GM23338 (cell line): ENCODE measurements at regions not wholly inside any gene's neighbourhood (a gene's known extent, or its start where the extent isn't known, plus 50 kb on each side); places are given as distances from the start of the nearest gene placed in this dataset.

Source experiments
- ATAC-seq: fragments of 200-7000 bp; cut with Tn5 transposase; 3 replicates; pipeline ENCODE4 v1.9.1; 2020
- DNase-seq: peaks from one replicate; pipeline ENCODE4 v3.0.0-alpha.2; 2015; ENCODE audit warnings: low spot score
- H2AFZ ChIP-seq: fragments of 200-600 bp; sonication (generic); 2 replicates; pipeline ENCODE4 v1.8.0; 2016; ENCODE audit warnings: antibody characterized with exemption, mild to moderate bottlenecking, moderate library complexity
- H3F3A ChIP-seq: fragments of 200-600 bp; sonication (generic); replicated peaks from 2 replicates; pipeline ENCODE4 v1.8.0; 2017; ENCODE audit warnings: antibody characterized with exemption, mixed run types, low read depth
- H3K27ac ChIP-seq: fragments of 200-600 bp; sonication (generic); 2 replicates; pipeline ENCODE4 v1.6.1; 2016; ENCODE audit warnings: low read depth
- H3K27me3 ChIP-seq: fragments of 200-600 bp; sonication (generic); 2 replicates; pipeline ENCODE4 v1.8.0; 2016; ENCODE audit warnings: mild to moderate bottlenecking, mixed run types, moderate library complexity; ENCODE audit not compliant: insufficient read depth
- H3K36me3 ChIP-seq: fragments of 200-600 bp; sonication (generic); 2 replicates; pipeline ENCODE4 v1.8.0; 2016; ENCODE audit warnings: mild to moderate bottlenecking; ENCODE audit not compliant: insufficient read depth
- H3K4me1 ChIP-seq: fragments of 200-600 bp; sonication (generic); 2 replicates; pipeline ENCODE4 v1.8.0; 2016; ENCODE audit warnings: mild to moderate bottlenecking, moderate library complexity; ENCODE audit not compliant: insufficient read depth
- H3K4me2 ChIP-seq: fragments of 200-600 bp; sonication (generic); 2 replicates; pipeline ENCODE4 v1.7.1; 2017; ENCODE audit warnings: mixed run types
- H3K4me3 ChIP-seq: fragments of 200-600 bp; sonication (generic); 2 replicates; pipeline ENCODE4 v1.6.1; 2016; ENCODE audit warnings: mixed run types
- H3K79me2 ChIP-seq: fragments of 200-600 bp; sonication (generic); replicated peaks from 2 replicates; pipeline ENCODE4 v1.8.0; 2017; ENCODE audit warnings: mild to moderate bottlenecking; ENCODE audit not compliant: insufficient read depth
- H3K9me2 ChIP-seq: fragments of 200-600 bp; sonication (generic); 2 replicates; pipeline ENCODE4 v1.8.0; 2017; ENCODE audit not compliant: insufficient read depth
- H4K20me1 ChIP-seq: fragments of 200-600 bp; sonication (generic); replicated peaks from 2 replicates; pipeline ENCODE4 v1.8.0; 2017; ENCODE audit warnings: mild to moderate bottlenecking; ENCODE audit not compliant: insufficient read depth
- H3K27ac Mint-ChIP-seq: 2 replicates; pipeline ENCODE4 v1.8.0; 2020; ENCODE audit warnings: inconsistent platforms, mild to moderate bottlenecking, moderate library complexity, mixed read lengths
- H3K27me3 Mint-ChIP-seq: 3 replicates; pipeline ENCODE4 v1.8.0; 2022; ENCODE audit warnings: low read depth, mild to moderate bottlenecking, moderate library complexity, mixed read lengths, inconsistent platforms; ENCODE audit not compliant: insufficient read depth, poor library complexity
- H3K36me3 Mint-ChIP-seq: 3 replicates; pipeline ENCODE4 v1.8.0; 2021; ENCODE audit warnings: low read depth, mild to moderate bottlenecking, inconsistent platforms, moderate library complexity, mixed read lengths
- H3K4me1 Mint-ChIP-seq: 3 replicates; pipeline ENCODE4 v1.8.0; 2020; ENCODE audit warnings: mild to moderate bottlenecking, inconsistent platforms, mixed read lengths
- H3K4me3 Mint-ChIP-seq: 3 replicates; pipeline ENCODE4 v1.8.0; 2021; ENCODE audit warnings: moderate library complexity, mild to moderate bottlenecking, inconsistent platforms, mixed read lengths
- H3K9me3 Mint-ChIP-seq: 3 replicates; pipeline ENCODE4 v1.8.0; 2020; ENCODE audit warnings: moderate library complexity, mild to moderate bottlenecking, inconsistent platforms, mixed read lengths
- CREB1 ChIP-seq: fragments of 250-450 bp; sonication (Bioruptor Pico); IDR thresholded peaks from 2 replicates; pipeline ENCODE4 v1.5.0; 2020; ENCODE audit warnings: low read depth, mild to moderate bottlenecking, moderate library complexity
- EZH2 ChIP-seq: fragments of 200-600 bp; sonication (generic); IDR thresholded peaks from one replicate; pipeline ENCODE4 v1.8.0; 2017; ENCODE audit warnings: antibody characterized with exemption, mild to moderate bottlenecking, low read depth; ENCODE audit not compliant: unreplicated experiment
- EZH2phosphoT487 ChIP-seq: fragments of 200-600 bp; sonication (generic); IDR thresholded peaks from one replicate; pipeline ENCODE4 v1.8.1; 2018; ENCODE audit warnings: antibody characterized with exemption; ENCODE audit not compliant: unreplicated experiment
- JUNB ChIP-seq: IDR thresholded peaks from one replicate; pipeline ENCODE4 v1.6.1; 2016; ENCODE audit warnings: antibody characterized with exemption; ENCODE audit not compliant: unreplicated experiment
- ZNF114 ChIP-seq: fragments of 250-450 bp; sonication (Bioruptor Pico); IDR thresholded peaks from 2 replicates; pipeline ENCODE4 v1.5.0; 2020; ENCODE audit warnings: mild to moderate bottlenecking, moderate library complexity
- ZNF331 ChIP-seq: fragments of 250-450 bp; sonication (Bioruptor Pico); IDR thresholded peaks from 2 replicates; pipeline ENCODE4 v1.5.0; 2020; ENCODE audit warnings: low read depth, mild to moderate bottlenecking, moderate library complexity
- TF ChIP-seq, protein P1 (sequence below): IDR thresholded peaks from one replicate; pipeline ENCODE4 v1.6.1; 2018; ENCODE audit warnings: antibody characterized with exemption; ENCODE audit not compliant: unreplicated experiment
- TF ChIP-seq, protein P2 (sequence below), 2 experiments: fragments of 200-600 bp in 1 of 2; sonication (generic) in 1 of 2; conservative IDR thresholded peaks; 2 replicates each; pipeline versions ENCODE4 v1.5.1 to v1.6.1; 2016 to 2017; ENCODE audit warnings: antibody characterized with exemption in 2 of 2, low read depth in 2 of 2, mild to moderate bottlenecking in 2 of 2, moderate library complexity in 1 of 2
- TF ChIP-seq, protein P3 (sequence below): IDR thresholded peaks from 2 replicates; pipeline ENCODE4 v1.6.1; 2016; ENCODE audit warnings: antibody characterized with exemption

DNA sequence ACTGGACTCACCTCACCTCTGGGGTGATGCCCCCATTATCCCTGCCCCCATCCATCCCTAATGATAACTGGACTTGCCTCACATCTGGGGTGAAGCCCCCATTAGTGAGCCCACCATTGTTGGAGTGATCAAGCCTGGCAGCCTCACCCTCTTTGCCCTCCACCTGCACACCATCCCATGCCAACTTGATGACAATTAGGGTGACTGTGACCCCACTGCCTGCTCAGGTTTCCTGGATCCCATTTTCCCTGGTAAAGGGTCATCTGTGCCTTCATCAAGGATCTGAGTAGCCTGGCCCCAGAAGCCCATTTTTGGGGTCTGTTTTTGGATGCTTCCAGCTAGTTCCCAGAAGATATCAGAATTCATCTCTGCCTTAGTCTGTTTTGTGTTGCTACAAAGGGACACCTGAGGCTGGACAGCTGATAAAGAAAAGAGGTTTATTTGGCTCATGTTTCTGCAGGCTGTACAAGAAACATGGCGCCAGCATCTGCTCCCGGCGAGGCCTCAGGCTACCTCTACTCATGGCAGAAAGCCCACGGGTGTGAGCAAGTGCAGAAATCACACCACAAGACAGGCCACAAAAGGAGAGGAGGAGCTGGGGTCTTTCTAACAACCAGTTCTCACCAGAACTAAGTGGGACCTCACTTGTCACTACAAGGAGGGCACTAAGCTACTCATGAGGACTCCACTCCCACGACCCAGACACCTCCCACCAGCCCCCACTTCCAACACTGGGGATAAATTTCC is 196.4 kb upstream of the TWIST2 start:
- Mint-ChIP-seq H3K4me1 (peaks cover 23% of the 10 kb centered on the region), H3K9me3 (peaks cover 5% of the 10 kb centered on the region), H3K27me3 (peaks cover 4% of the 10 kb centered on the region), H3K4me3 (no peak overlapping the region), H3K27ac (no peak overlapping the region), H3K36me3 (no peaks in the 10 kb centered on the region; the same call in 2 of the 3 replicates)
- H2AFZ ChIP-seq = no peak overlapping the region
- H4K20me1 ChIP-seq = no peaks in the 10 kb centered on the region
- TF ChIP-seq ZNF331 (CRISPR knock-in tag) (no peak), ZNF114 (CRISPR knock-in tag) (no peak), EZH2 (no peak), CREB1 (CRISPR knock-in tag) (no peak), JUNB (no peak), EZH2phosphoT487 (no peak)
- TF ChIP-seq, protein P1, sequence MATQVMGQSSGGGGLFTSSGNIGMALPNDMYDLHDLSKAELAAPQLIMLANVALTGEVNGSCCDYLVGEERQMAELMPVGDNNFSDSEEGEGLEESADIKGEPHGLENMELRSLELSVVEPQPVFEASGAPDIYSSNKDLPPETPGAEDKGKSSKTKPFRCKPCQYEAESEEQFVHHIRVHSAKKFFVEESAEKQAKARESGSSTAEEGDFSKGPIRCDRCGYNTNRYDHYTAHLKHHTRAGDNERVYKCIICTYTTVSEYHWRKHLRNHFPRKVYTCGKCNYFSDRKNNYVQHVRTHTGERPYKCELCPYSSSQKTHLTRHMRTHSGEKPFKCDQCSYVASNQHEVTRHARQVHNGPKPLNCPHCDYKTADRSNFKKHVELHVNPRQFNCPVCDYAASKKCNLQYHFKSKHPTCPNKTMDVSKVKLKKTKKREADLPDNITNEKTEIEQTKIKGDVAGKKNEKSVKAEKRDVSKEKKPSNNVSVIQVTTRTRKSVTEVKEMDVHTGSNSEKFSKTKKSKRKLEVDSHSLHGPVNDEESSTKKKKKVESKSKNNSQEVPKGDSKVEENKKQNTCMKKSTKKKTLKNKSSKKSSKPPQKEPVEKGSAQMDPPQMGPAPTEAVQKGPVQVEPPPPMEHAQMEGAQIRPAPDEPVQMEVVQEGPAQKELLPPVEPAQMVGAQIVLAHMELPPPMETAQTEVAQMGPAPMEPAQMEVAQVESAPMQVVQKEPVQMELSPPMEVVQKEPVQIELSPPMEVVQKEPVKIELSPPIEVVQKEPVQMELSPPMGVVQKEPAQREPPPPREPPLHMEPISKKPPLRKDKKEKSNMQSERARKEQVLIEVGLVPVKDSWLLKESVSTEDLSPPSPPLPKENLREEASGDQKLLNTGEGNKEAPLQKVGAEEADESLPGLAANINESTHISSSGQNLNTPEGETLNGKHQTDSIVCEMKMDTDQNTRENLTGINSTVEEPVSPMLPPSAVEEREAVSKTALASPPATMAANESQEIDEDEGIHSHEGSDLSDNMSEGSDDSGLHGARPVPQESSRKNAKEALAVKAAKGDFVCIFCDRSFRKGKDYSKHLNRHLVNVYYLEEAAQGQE = no peak
- TF ChIP-seq, protein P2, sequence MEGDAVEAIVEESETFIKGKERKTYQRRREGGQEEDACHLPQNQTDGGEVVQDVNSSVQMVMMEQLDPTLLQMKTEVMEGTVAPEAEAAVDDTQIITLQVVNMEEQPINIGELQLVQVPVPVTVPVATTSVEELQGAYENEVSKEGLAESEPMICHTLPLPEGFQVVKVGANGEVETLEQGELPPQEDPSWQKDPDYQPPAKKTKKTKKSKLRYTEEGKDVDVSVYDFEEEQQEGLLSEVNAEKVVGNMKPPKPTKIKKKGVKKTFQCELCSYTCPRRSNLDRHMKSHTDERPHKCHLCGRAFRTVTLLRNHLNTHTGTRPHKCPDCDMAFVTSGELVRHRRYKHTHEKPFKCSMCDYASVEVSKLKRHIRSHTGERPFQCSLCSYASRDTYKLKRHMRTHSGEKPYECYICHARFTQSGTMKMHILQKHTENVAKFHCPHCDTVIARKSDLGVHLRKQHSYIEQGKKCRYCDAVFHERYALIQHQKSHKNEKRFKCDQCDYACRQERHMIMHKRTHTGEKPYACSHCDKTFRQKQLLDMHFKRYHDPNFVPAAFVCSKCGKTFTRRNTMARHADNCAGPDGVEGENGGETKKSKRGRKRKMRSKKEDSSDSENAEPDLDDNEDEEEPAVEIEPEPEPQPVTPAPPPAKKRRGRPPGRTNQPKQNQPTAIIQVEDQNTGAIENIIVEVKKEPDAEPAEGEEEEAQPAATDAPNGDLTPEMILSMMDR (conservative IDR thresholded peaks at IDR 0.05; ENCODE audit: low read depth in 2 of 2) = no peak
- TF ChIP-seq, protein P3, sequence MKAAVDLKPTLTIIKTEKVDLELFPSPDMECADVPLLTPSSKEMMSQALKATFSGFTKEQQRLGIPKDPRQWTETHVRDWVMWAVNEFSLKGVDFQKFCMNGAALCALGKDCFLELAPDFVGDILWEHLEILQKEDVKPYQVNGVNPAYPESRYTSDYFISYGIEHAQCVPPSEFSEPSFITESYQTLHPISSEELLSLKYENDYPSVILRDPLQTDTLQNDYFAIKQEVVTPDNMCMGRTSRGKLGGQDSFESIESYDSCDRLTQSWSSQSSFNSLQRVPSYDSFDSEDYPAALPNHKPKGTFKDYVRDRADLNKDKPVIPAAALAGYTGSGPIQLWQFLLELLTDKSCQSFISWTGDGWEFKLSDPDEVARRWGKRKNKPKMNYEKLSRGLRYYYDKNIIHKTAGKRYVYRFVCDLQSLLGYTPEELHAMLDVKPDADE = no peak
- H3K79me2 ChIP-seq = no peaks in the 10 kb centered on the region
- H3K4me2 ChIP-seq = no peak overlapping the region
- H3K27ac ChIP-seq = no peak overlapping the region
- H3K4me3 ChIP-seq = no peak overlapping the region
- no peaks in the 10 kb centered on the region for H3K9me2 ChIP-seq
- no peaks in the 10 kb centered on the region for H3K27me3 ChIP-seq
- no peak for DNase-seq
- no peaks in the 10 kb centered on the region for H3K36me3 ChIP-seq
- H3F3A ChIP-seq = no peaks in the 10 kb centered on the region
- ATAC-seq = no peak
- no peaks in the 10 kb centered on the region for H3K4me1 ChIP-seq
